ENCODE measurements at regions not wholly inside any gene's neighbourhood (a gene's known extent, or its start where the extent isn't known, plus 50 kb on each side); places are given as distances from the start of the nearest gene placed in this dataset.

GRCh38 chr1:81391125-81391828 is 409.5 kb upstream of the ADGRL2 start:
- H3K36me3 Mint-ChIP-seq = no peaks in the 10 kb centered on the region
- H3K27ac Mint-ChIP-seq = no peak overlapping the region
- H3K4me1 Mint-ChIP-seq = no peaks in the 10 kb centered on the region
- CTCF ChIA-PET = no interaction called here
- H3K9me3 Mint-ChIP-seq (ENCODE audit: low read depth) = peaks cover 4% of the 10 kb centered on the region
- no peak for DNase-seq
- H3K27me3 Mint-ChIP-seq = no peaks in the 10 kb centered on the region
- ATAC-seq = no peak
- no peak overlapping the region for H3K4me3 Mint-ChIP-seq

- Mint-ChIP-seq H3K27ac (no peak overlapping the region), H3K4me1 (no peaks in the 10 kb centered on the region), H3K27me3 (no peaks in the 10 kb centered on the region), H3K9me3 (ENCODE audit: low read depth) (peaks cover 8% of the 10 kb centered on the region), H3K4me3 (no peak overlapping the region), H3K36me3 (no peaks in the 10 kb centered on the region)
- DNase-seq (no peak), ATAC-seq (no peak)
- CTCF ChIA-PET = no interaction called here
Measured at GRCh38 chr1:81388435-81388834, 412.3 kb upstream of the ADGRL2 start.

- CTCF ChIA-PET = no interaction called here
- Mint-ChIP-seq H3K36me3 (no peaks in the 10 kb centered on the region), H3K4me1 (no peaks in the 10 kb centered on the region), H3K9me3 (ENCODE audit: low read depth) (peaks cover 8% of the 10 kb centered on the region), H3K27ac (no peak overlapping the region), H3K4me3 (no peak overlapping the region), H3K27me3 (no peaks in the 10 kb centered on the region)
- ATAC-seq = no peak
- no peak for DNase-seq
Measured at GRCh38 chr1:81387446-81387845, 413.3 kb upstream of the ADGRL2 start.

- no peak for DNase-seq
- CTCF ChIA-PET = no interaction called here
- H3K4me3 Mint-ChIP-seq = no peak overlapping the region
- no peaks in the 10 kb centered on the region for H3K27me3 Mint-ChIP-seq
- H3K27ac Mint-ChIP-seq = no peak overlapping the region
- ATAC-seq = no peak
- no peaks in the 10 kb centered on the region for H3K36me3 Mint-ChIP-seq
- H3K9me3 Mint-ChIP-seq (ENCODE audit: low read depth) = peaks cover 8% of the 10 kb centered on the region
- H3K4me1 Mint-ChIP-seq = no peaks in the 10 kb centered on the region
Measured at GRCh38 chr1:81382561-81382960, 418.2 kb upstream of the ADGRL2 start.

GRCh38 chr1:81381881-81382280 is 418.9 kb upstream of the ADGRL2 start:
- no peak for ATAC-seq

GRCh38 chr1:81380436-81380835 is 420.3 kb upstream of the ADGRL2 start:
- Mint-ChIP-seq H3K27ac (no peak overlapping the region), H3K4me1 (no peaks in the 10 kb centered on the region), H3K9me3 (ENCODE audit: low read depth) (peaks cover 8% of the 10 kb centered on the region), H3K36me3 (no peaks in the 10 kb centered on the region), H3K4me3 (no peak overlapping the region), H3K27me3 (no peaks in the 10 kb centered on the region)
- ATAC-seq = no peak
- CTCF ChIA-PET = no interaction called here
- DNase-seq = no peak

More at GRCh38 chr1:81381881-81382280, 418.9 kb upstream of the ADGRL2 start:
- Mint-ChIP-seq H3K4me1 (no peaks in the 10 kb centered on the region), H3K27me3 (no peaks in the 10 kb centered on the region), H3K27ac (no peak overlapping the region), H3K9me3 (ENCODE audit: low read depth) (peaks cover 8% of the 10 kb centered on the region), H3K36me3 (no peaks in the 10 kb centered on the region), H3K4me3 (no peak overlapping the region)
- no peak for DNase-seq
- CTCF ChIA-PET = no interaction called here

- Mint-ChIP-seq H3K4me3 (no peak overlapping the region), H3K9me3 (ENCODE audit: low read depth) (peaks cover 6% of the 10 kb centered on the region), H3K36me3 (no peaks in the 10 kb centered on the region), H3K27ac (no peak overlapping the region), H3K27me3 (no peaks in the 10 kb centered on the region), H3K4me1 (no peaks in the 10 kb centered on the region)
- no peak for ATAC-seq
- no peak for DNase-seq
- CTCF ChIA-PET = no interaction called here
Measured at GRCh38 chr1:81379430-81379829, 421.3 kb upstream of the ADGRL2 start.

- H3K27me3 Mint-ChIP-seq = no peaks in the 10 kb centered on the region
- no peaks in the 10 kb centered on the region for H3K36me3 Mint-ChIP-seq
- H3K9me3 Mint-ChIP-seq (ENCODE audit: low read depth) = peaks cover 7% of the 10 kb centered on the region
- DNase-seq (no peak), ATAC-seq (no peak)
- H3K27ac Mint-ChIP-seq = no peak overlapping the region
- H3K4me3 Mint-ChIP-seq = no peak overlapping the region
- no peaks in the 10 kb centered on the region for H3K4me1 Mint-ChIP-seq
- CTCF ChIA-PET = no interaction called here
Measured at GRCh38 chr1:81377406-81377805, 423.3 kb upstream of the ADGRL2 start.

GRCh38 chr1:81375884-81376548 is 424.7 kb upstream of the ADGRL2 start:
- H3K4me1 Mint-ChIP-seq = no peaks in the 10 kb centered on the region
- no peak overlapping the region for H3K27ac Mint-ChIP-seq
- no peaks in the 10 kb centered on the region for H3K36me3 Mint-ChIP-seq
- no peak overlapping the region for H3K4me3 Mint-ChIP-seq
- peaks cover 5% of the 10 kb centered on the region for H3K9me3 Mint-ChIP-seq (ENCODE audit: low read depth)
- no peaks in the 10 kb centered on the region for H3K27me3 Mint-ChIP-seq
- CTCF ChIA-PET = no interaction called here
- DNase-seq (no peak), ATAC-seq (no peak)

- DNase-seq (no peak), ATAC-seq (no peak)
- H3K9me3 Mint-ChIP-seq (ENCODE audit: low read depth) = peaks cover 5% of the 10 kb centered on the region
- H3K27me3 Mint-ChIP-seq = no peaks in the 10 kb centered on the region
- no peak overlapping the region for H3K27ac Mint-ChIP-seq
- H3K36me3 Mint-ChIP-seq = no peaks in the 10 kb centered on the region
- H3K4me1 Mint-ChIP-seq = no peaks in the 10 kb centered on the region
- CTCF ChIA-PET = no interaction called here
- no peak overlapping the region for H3K4me3 Mint-ChIP-seq
Measured at GRCh38 chr1:81374481-81374880, 426.3 kb upstream of the ADGRL2 start.

GRCh38 chr1:81371864-81372263 is 428.9 kb upstream of the ADGRL2 start:
- CTCF ChIA-PET = no interaction called here
- H3K36me3 Mint-ChIP-seq = no peaks in the 10 kb centered on the region
- no peak overlapping the region for H3K4me3 Mint-ChIP-seq
- ATAC-seq (no peak), DNase-seq (no peak)
- H3K4me1 Mint-ChIP-seq = no peaks in the 10 kb centered on the region
- H3K27ac Mint-ChIP-seq = no peak overlapping the region
- peaks cover 8% of the 10 kb centered on the region for H3K9me3 Mint-ChIP-seq (ENCODE audit: low read depth)
- H3K27me3 Mint-ChIP-seq = no peaks in the 10 kb centered on the region

- no peak overlapping the region for H3K27ac Mint-ChIP-seq
- DNase-seq = no peak
- CTCF ChIA-PET = no interaction called here
Measured at GRCh38 chr1:81369833-81370232, 430.9 kb upstream of the ADGRL2 start.

GRCh38 chr1:81366173-81366572 is 434.6 kb upstream of the ADGRL2 start:
- H3K36me3 Mint-ChIP-seq = no peaks in the 10 kb centered on the region
- H3K27me3 Mint-ChIP-seq = no peaks in the 10 kb centered on the region
- H3K9me3 Mint-ChIP-seq (ENCODE audit: low read depth) = peaks cover 6% of the 10 kb centered on the region
- no peak for ATAC-seq
- no peak overlapping the region for H3K4me3 Mint-ChIP-seq
- no peak for DNase-seq
- CTCF ChIA-PET = no interaction called here
- no peaks in the 10 kb centered on the region for H3K4me1 Mint-ChIP-seq
- no peak overlapping the region for H3K27ac Mint-ChIP-seq

More at GRCh38 chr1:81369833-81370232, 430.9 kb upstream of the ADGRL2 start:
- no peaks in the 10 kb centered on the region for H3K27me3 Mint-ChIP-seq
- H3K36me3 Mint-ChIP-seq = no peaks in the 10 kb centered on the region
- no peak overlapping the region for H3K4me3 Mint-ChIP-seq
- no peak for ATAC-seq
- H3K9me3 Mint-ChIP-seq (ENCODE audit: low read depth) = peaks cover 8% of the 10 kb centered on the region
- H3K4me1 Mint-ChIP-seq = no peaks in the 10 kb centered on the region

GRCh38 chr1:81364088-81364487 is 436.6 kb upstream of the ADGRL2 start:
- no peak for ATAC-seq
- Mint-ChIP-seq H3K9me3 (ENCODE audit: low read depth) (peaks cover 6% of the 10 kb centered on the region), H3K27me3 (no peaks in the 10 kb centered on the region), H3K4me1 (no peaks in the 10 kb centered on the region), H3K36me3 (no peaks in the 10 kb centered on the region), H3K4me3 (no peak overlapping the region), H3K27ac (no peak overlapping the region)
- DNase-seq = no peak
- CTCF ChIA-PET = no interaction called here

All from activated CD8-positive, alpha-beta memory T cell treated with anti-CD3 and anti-CD28 coated beads, Interleukin-2, amount 10 ng/mL, durations not matched to agents 7 days and 5 days (primary cell).